GM23338 (cell line): ENCODE measurements at regions not wholly inside any gene's neighbourhood (a gene's known extent, or its start where the extent isn't known, plus 50 kb on each side); places are given as distances from the start of the nearest gene placed in this dataset.

Experiments used
- ATAC-seq: fragments of 200-7000 bp; cut with Tn5 transposase; 3 replicates; pipeline ENCODE4 v1.9.1; 2020
- DNase-seq: peaks from one replicate; pipeline ENCODE4 v3.0.0-alpha.2; 2015; ENCODE audit warnings: low spot score
- H2AFZ ChIP-seq: fragments of 200-600 bp; sonication (generic); 2 replicates; pipeline ENCODE4 v1.8.0; 2016; ENCODE audit warnings: antibody characterized with exemption, mild to moderate bottlenecking, moderate library complexity
- H3F3A ChIP-seq: fragments of 200-600 bp; sonication (generic); replicated peaks from 2 replicates; pipeline ENCODE4 v1.8.0; 2017; ENCODE audit warnings: antibody characterized with exemption, mixed run types, low read depth
- H3K27ac ChIP-seq: fragments of 200-600 bp; sonication (generic); 2 replicates; pipeline ENCODE4 v1.6.1; 2016; ENCODE audit warnings: low read depth
- H3K27me3 ChIP-seq: fragments of 200-600 bp; sonication (generic); 2 replicates; pipeline ENCODE4 v1.8.0; 2016; ENCODE audit warnings: mild to moderate bottlenecking, mixed run types, moderate library complexity; ENCODE audit not compliant: insufficient read depth
- H3K36me3 ChIP-seq: fragments of 200-600 bp; sonication (generic); 2 replicates; pipeline ENCODE4 v1.8.0; 2016; ENCODE audit warnings: mild to moderate bottlenecking; ENCODE audit not compliant: insufficient read depth
- H3K4me1 ChIP-seq: fragments of 200-600 bp; sonication (generic); 2 replicates; pipeline ENCODE4 v1.8.0; 2016; ENCODE audit warnings: mild to moderate bottlenecking, moderate library complexity; ENCODE audit not compliant: insufficient read depth
- H3K4me2 ChIP-seq: fragments of 200-600 bp; sonication (generic); 2 replicates; pipeline ENCODE4 v1.7.1; 2017; ENCODE audit warnings: mixed run types
- H3K4me3 ChIP-seq: fragments of 200-600 bp; sonication (generic); 2 replicates; pipeline ENCODE4 v1.6.1; 2016; ENCODE audit warnings: mixed run types
- H3K79me2 ChIP-seq: fragments of 200-600 bp; sonication (generic); replicated peaks from 2 replicates; pipeline ENCODE4 v1.8.0; 2017; ENCODE audit warnings: mild to moderate bottlenecking; ENCODE audit not compliant: insufficient read depth
- H3K9me2 ChIP-seq: fragments of 200-600 bp; sonication (generic); 2 replicates; pipeline ENCODE4 v1.8.0; 2017; ENCODE audit not compliant: insufficient read depth
- H4K20me1 ChIP-seq: fragments of 200-600 bp; sonication (generic); replicated peaks from 2 replicates; pipeline ENCODE4 v1.8.0; 2017; ENCODE audit warnings: mild to moderate bottlenecking; ENCODE audit not compliant: insufficient read depth
- H3K27ac Mint-ChIP-seq: 2 replicates; pipeline ENCODE4 v1.8.0; 2020; ENCODE audit warnings: inconsistent platforms, mild to moderate bottlenecking, moderate library complexity, mixed read lengths
- H3K27me3 Mint-ChIP-seq: 3 replicates; pipeline ENCODE4 v1.8.0; 2022; ENCODE audit warnings: low read depth, mild to moderate bottlenecking, moderate library complexity, mixed read lengths, inconsistent platforms; ENCODE audit not compliant: insufficient read depth, poor library complexity
- H3K36me3 Mint-ChIP-seq: 3 replicates; pipeline ENCODE4 v1.8.0; 2021; ENCODE audit warnings: low read depth, mild to moderate bottlenecking, inconsistent platforms, moderate library complexity, mixed read lengths
- H3K4me1 Mint-ChIP-seq: 3 replicates; pipeline ENCODE4 v1.8.0; 2020; ENCODE audit warnings: mild to moderate bottlenecking, inconsistent platforms, mixed read lengths
- H3K4me3 Mint-ChIP-seq: 3 replicates; pipeline ENCODE4 v1.8.0; 2021; ENCODE audit warnings: moderate library complexity, mild to moderate bottlenecking, inconsistent platforms, mixed read lengths
- H3K9me3 Mint-ChIP-seq: 3 replicates; pipeline ENCODE4 v1.8.0; 2020; ENCODE audit warnings: moderate library complexity, mild to moderate bottlenecking, inconsistent platforms, mixed read lengths
- CREB1 ChIP-seq: fragments of 250-450 bp; sonication (Bioruptor Pico); IDR thresholded peaks from 2 replicates; pipeline ENCODE4 v1.5.0; 2020; ENCODE audit warnings: low read depth, mild to moderate bottlenecking, moderate library complexity
- JUNB ChIP-seq: IDR thresholded peaks from one replicate; pipeline ENCODE4 v1.6.1; 2016; ENCODE audit warnings: antibody characterized with exemption; ENCODE audit not compliant: unreplicated experiment
- NANOG ChIP-seq: IDR thresholded peaks from 2 replicates; pipeline ENCODE4 v1.6.1; 2016; ENCODE audit warnings: antibody characterized with exemption, borderline replicate concordance
- POLR2AphosphoS5 ChIP-seq: IDR thresholded peaks from 2 replicates; pipeline ENCODE4 v1.6.1; 2016; ENCODE audit warnings: antibody characterized with exemption, low read depth
- ZNF114 ChIP-seq: fragments of 250-450 bp; sonication (Bioruptor Pico); IDR thresholded peaks from 2 replicates; pipeline ENCODE4 v1.5.0; 2020; ENCODE audit warnings: mild to moderate bottlenecking, moderate library complexity
- TF ChIP-seq, protein P1 (sequence below): fragments of 250-450 bp; sonication (Bioruptor Pico); IDR thresholded peaks from 2 replicates; pipeline ENCODE4 v1.5.0; 2020; ENCODE audit warnings: mild to moderate bottlenecking, moderate library complexity
- TF ChIP-seq, protein P2 (sequence below): IDR thresholded peaks from one replicate; pipeline ENCODE4 v1.6.1; 2018; ENCODE audit warnings: antibody characterized with exemption; ENCODE audit not compliant: unreplicated experiment

DNA sequence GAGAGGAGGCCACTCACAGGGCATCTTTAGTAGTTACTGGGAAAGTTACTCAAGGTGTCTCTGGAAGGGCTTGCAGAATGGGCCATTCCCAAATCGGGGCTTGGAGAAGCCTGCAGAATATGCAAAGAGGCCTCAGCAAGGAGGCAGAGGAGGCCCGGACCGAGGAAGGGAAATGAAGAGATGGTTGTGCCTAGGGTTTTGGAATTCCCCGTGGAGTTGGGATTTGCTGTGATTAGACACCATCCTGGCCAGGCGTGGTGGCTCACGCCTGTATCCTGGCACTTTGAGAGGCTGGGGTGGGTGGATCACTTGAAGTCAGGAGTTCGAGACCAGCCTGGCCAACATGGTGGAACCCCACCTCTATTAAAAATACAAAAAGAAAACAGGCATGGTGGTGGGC is 193.0 kb downstream of the IRF8 start:
- ATAC-seq (no peak), DNase-seq (no peak)
- no peaks in the 10 kb centered on the region for H3K27me3 ChIP-seq
- H3K9me2 ChIP-seq: no peaks in the 10 kb centered on the region
- Mint-ChIP-seq H3K4me3 (no peak overlapping the region), H3K4me1 (peaks cover 33% of the 10 kb centered on the region), H3K36me3 (no peaks in the 10 kb centered on the region), H3K27ac (no peak overlapping the region), H3K27me3 (peaks cover 18% of the 10 kb centered on the region), H3K9me3 (no peaks in the 10 kb centered on the region)
- H3K4me2 ChIP-seq: no peak overlapping the region
- H3K79me2 ChIP-seq: no peaks in the 10 kb centered on the region
- no peaks in the 10 kb centered on the region for H3K4me1 ChIP-seq
- H2AFZ ChIP-seq: no peak overlapping the region
- H3F3A ChIP-seq: no peaks in the 10 kb centered on the region
- no peak for TF ChIP-seq ZNF114
- TF ChIP-seq POLR2AphosphoS5: no peak
- TF ChIP-seq, protein P1, sequence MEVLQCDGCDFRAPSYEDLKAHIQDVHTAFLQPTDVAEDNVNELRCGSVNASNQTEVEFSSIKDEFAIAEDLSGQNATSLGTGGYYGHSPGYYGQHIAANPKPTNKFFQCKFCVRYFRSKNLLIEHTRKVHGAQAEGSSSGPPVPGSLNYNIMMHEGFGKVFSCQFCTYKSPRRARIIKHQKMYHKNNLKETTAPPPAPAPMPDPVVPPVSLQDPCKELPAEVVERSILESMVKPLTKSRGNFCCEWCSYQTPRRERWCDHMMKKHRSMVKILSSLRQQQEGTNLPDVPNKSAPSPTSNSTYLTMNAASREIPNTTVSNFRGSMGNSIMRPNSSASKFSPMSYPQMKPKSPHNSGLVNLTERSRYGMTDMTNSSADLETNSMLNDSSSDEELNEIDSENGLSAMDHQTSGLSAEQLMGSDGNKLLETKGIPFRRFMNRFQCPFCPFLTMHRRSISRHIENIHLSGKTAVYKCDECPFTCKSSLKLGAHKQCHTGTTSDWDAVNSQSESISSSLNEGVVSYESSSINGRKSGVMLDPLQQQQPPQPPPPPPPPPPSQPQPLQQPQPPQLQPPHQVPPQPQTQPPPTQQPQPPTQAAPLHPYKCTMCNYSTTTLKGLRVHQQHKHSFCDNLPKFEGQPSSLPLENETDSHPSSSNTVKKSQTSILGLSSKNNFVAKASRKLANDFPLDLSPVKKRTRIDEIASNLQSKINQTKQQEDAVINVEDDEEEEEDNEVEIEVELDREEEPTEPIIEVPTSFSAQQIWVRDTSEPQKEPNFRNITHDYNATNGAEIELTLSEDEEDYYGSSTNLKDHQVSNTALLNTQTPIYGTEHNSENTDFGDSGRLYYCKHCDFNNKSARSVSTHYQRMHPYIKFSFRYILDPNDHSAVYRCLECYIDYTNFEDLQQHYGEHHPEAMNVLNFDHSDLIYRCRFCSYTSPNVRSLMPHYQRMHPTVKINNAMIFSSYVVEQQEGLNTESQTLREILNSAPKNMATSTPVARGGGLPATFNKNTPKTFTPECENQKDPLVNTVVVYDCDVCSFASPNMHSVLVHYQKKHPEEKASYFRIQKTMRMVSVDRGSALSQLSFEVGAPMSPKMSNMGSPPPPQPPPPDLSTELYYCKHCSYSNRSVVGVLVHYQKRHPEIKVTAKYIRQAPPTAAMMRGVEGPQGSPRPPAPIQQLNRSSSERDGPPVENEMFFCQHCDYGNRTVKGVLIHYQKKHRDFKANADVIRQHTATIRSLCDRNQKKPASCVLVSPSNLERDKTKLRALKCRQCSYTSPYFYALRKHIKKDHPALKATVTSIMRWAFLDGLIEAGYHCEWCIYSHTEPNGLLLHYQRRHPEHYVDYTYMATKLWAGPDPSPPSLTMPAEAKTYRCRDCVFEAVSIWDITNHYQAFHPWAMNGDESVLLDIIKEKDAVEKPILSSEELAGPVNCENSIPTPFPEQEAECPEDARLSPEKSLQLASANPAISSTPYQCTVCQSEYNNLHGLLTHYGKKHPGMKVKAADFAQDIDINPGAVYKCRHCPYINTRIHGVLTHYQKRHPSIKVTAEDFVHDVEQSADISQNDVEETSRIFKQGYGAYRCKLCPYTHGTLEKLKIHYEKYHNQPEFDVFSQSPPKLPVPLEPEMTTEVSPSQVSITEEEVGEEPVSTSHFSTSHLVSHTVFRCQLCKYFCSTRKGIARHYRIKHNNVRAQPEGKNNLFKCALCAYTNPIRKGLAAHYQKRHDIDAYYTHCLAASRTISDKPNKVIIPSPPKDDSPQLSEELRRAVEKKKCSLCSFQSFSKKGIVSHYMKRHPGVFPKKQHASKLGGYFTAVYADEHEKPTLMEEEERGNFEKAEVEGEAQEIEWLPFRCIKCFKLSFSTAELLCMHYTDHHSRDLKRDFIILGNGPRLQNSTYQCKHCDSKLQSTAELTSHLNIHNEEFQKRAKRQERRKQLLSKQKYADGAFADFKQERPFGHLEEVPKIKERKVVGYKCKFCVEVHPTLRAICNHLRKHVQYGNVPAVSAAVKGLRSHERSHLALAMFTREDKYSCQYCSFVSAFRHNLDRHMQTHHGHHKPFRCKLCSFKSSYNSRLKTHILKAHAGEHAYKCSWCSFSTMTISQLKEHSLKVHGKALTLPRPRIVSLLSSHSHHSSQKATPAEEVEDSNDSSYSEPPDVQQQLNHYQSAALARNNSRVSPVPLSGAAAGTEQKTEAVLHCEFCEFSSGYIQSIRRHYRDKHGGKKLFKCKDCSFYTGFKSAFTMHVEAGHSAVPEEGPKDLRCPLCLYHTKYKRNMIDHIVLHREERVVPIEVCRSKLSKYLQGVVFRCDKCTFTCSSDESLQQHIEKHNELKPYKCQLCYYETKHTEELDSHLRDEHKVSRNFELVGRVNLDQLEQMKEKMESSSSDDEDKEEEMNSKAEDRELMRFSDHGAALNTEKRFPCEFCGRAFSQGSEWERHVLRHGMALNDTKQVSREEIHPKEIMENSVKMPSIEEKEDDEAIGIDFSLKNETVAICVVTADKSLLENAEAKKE (CRISPR knock-in tag): no peak
- H3K4me3 ChIP-seq: no peak overlapping the region
- H3K36me3 ChIP-seq: no peaks in the 10 kb centered on the region
- no peak overlapping the region for H3K27ac ChIP-seq
- H4K20me1 ChIP-seq: no peaks in the 10 kb centered on the region

- Mint-ChIP-seq H3K9me3 (0 out of 3 replicates have a peak, but pooled peaks cover 3% of the 10 kb centered on the region), H3K36me3 (no peaks in the 10 kb centered on the region), H3K4me1 (peaks cover 28% of the 10 kb centered on the region), H3K27me3 (peaks cover 13% of the 10 kb centered on the region), H3K4me3 (no peak overlapping the region), H3K27ac (no peak overlapping the region)
- no peak overlapping the region for H3K4me3 ChIP-seq
- H3K4me1 ChIP-seq: no peaks in the 10 kb centered on the region
- peak overlapping the region; percentile 32; the same call in 1 of the 2 replicates for H2AFZ ChIP-seq
- H3K27ac ChIP-seq: no peak overlapping the region
- no peaks in the 10 kb centered on the region for H3K79me2 ChIP-seq
- DNase-seq (no peak), ATAC-seq (no peak)
- no peaks in the 10 kb centered on the region for H3K9me2 ChIP-seq
- H3K36me3 ChIP-seq: no peaks in the 10 kb centered on the region
- H3F3A ChIP-seq: no peaks in the 10 kb centered on the region
- H3K27me3 ChIP-seq: no peaks in the 10 kb centered on the region
- H4K20me1 ChIP-seq: no peaks in the 10 kb centered on the region
- no peak overlapping the region for H3K4me2 ChIP-seq
- TF ChIP-seq JUNB (no peak), CREB1 (CRISPR knock-in tag) (no peak), ZNF114 (no peak), NANOG (no peak)
- TF ChIP-seq, protein P2, sequence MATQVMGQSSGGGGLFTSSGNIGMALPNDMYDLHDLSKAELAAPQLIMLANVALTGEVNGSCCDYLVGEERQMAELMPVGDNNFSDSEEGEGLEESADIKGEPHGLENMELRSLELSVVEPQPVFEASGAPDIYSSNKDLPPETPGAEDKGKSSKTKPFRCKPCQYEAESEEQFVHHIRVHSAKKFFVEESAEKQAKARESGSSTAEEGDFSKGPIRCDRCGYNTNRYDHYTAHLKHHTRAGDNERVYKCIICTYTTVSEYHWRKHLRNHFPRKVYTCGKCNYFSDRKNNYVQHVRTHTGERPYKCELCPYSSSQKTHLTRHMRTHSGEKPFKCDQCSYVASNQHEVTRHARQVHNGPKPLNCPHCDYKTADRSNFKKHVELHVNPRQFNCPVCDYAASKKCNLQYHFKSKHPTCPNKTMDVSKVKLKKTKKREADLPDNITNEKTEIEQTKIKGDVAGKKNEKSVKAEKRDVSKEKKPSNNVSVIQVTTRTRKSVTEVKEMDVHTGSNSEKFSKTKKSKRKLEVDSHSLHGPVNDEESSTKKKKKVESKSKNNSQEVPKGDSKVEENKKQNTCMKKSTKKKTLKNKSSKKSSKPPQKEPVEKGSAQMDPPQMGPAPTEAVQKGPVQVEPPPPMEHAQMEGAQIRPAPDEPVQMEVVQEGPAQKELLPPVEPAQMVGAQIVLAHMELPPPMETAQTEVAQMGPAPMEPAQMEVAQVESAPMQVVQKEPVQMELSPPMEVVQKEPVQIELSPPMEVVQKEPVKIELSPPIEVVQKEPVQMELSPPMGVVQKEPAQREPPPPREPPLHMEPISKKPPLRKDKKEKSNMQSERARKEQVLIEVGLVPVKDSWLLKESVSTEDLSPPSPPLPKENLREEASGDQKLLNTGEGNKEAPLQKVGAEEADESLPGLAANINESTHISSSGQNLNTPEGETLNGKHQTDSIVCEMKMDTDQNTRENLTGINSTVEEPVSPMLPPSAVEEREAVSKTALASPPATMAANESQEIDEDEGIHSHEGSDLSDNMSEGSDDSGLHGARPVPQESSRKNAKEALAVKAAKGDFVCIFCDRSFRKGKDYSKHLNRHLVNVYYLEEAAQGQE: no peak
These were observed 193.9 kb downstream of the IRF8 start for GRCh38 chr16:86092586-86093480.
